H9 (cell line): ENCODE measurements at regions not wholly inside any gene's neighbourhood (a gene's known extent, or its start where the extent isn't known, plus 50 kb on each side); places are given as distances from the start of the nearest gene placed in this dataset.

Source experiments
- DNase-seq: peaks from one replicate; pipeline ENCODE4 v3.0.0-alpha.2; 2017
- H2AFZ ChIP-seq: one replicate; pipeline ENCODE4 v1.6.1; 2013; ENCODE audit warnings: mild to moderate bottlenecking, low read length, control low read depth, moderate library complexity
- H2AK5ac ChIP-seq: 2 replicates; pipeline ENCODE4 v1.6.1; 2013; ENCODE audit warnings: low read length, control low read depth, mixed read lengths; ENCODE audit not compliant: insufficient read length
- H2BK120ac ChIP-seq: one replicate; pipeline ENCODE4 v1.6.1; 2013; ENCODE audit warnings: low read depth, mild to moderate bottlenecking, low read length, control low read depth, inconsistent platforms; ENCODE audit not compliant: poor library complexity, severe bottlenecking
- H2BK12ac ChIP-seq: 2 replicates; pipeline ENCODE4 v1.6.1; 2013; ENCODE audit warnings: low read length, control low read depth, mixed read lengths, low read depth; ENCODE audit not compliant: insufficient read length
- H2BK15ac ChIP-seq: 2 replicates; pipeline ENCODE4 v1.6.1; 2013; ENCODE audit warnings: low read depth, low read length, control low read depth
- H2BK20ac ChIP-seq: one replicate; pipeline ENCODE4 v1.6.1; 2013; ENCODE audit warnings: low read depth, mild to moderate bottlenecking, low read length, control low read depth, inconsistent platforms; ENCODE audit not compliant: poor library complexity, severe bottlenecking
- H2BK5ac ChIP-seq: 2 replicates; pipeline ENCODE4 v1.6.1; 2013; ENCODE audit warnings: low read length, control low read depth, mixed read lengths; ENCODE audit not compliant: insufficient read length
- H3K14ac ChIP-seq: 2 replicates; pipeline ENCODE4 v1.6.1; 2013; ENCODE audit warnings: low read length, control low read depth; ENCODE audit not compliant: insufficient read depth
- H3K18ac ChIP-seq: 2 replicates; pipeline ENCODE4 v1.6.1; 2013; ENCODE audit warnings: low read depth, mild to moderate bottlenecking, mixed read lengths, low read length, control low read depth; ENCODE audit not compliant: insufficient read length
- H3K23ac ChIP-seq: 2 replicates; pipeline ENCODE4 v1.6.1; 2013; ENCODE audit warnings: low read length, control low read depth, mixed read lengths, low read depth; ENCODE audit not compliant: insufficient read length
- H3K23me2 ChIP-seq: 2 replicates; pipeline ENCODE4 v1.6.1; 2013; ENCODE audit warnings: low read depth, mild to moderate bottlenecking, mixed read lengths, low read length, control low read depth; ENCODE audit not compliant: insufficient read length, poor library complexity, severe bottlenecking
- H3K27ac ChIP-seq: 2 replicates; pipeline ENCODE4 v1.5.1; 2013; ENCODE audit warnings: low read length, control low read depth, mixed read lengths, low read depth; ENCODE audit not compliant: insufficient read length
- H3K27me3 ChIP-seq: 2 replicates; pipeline ENCODE4 v1.6.1; 2013; ENCODE audit warnings: low read length, control low read depth, inconsistent platforms; ENCODE audit not compliant: insufficient read depth
- H3K4ac ChIP-seq: 2 replicates; pipeline ENCODE4 v1.6.1; 2013; ENCODE audit warnings: low read depth, mild to moderate bottlenecking, control low read depth, inconsistent platforms, low read length, moderate library complexity
- H3K4me1 ChIP-seq: 2 replicates; pipeline ENCODE4 v1.6.1; 2013; ENCODE audit warnings: low read length, control low read depth, inconsistent platforms; ENCODE audit not compliant: insufficient read depth
- H3K4me2 ChIP-seq: 2 replicates; pipeline ENCODE4 v1.6.1; 2013; ENCODE audit warnings: low read length, control low read depth, mixed read lengths; ENCODE audit not compliant: insufficient read length, insufficient read depth
- H3K56ac ChIP-seq: 2 replicates; pipeline ENCODE4 v1.6.1; 2013; ENCODE audit warnings: low read depth, mild to moderate bottlenecking, mixed read lengths, low read length, control low read depth; ENCODE audit not compliant: insufficient read length
- H3K79me1 ChIP-seq: 2 replicates; pipeline ENCODE4 v1.6.1; 2013; ENCODE audit warnings: low read depth, mild to moderate bottlenecking, moderate library complexity, low read length, control low read depth, inconsistent platforms; ENCODE audit not compliant: insufficient read depth, poor library complexity, severe bottlenecking
- H3K79me2 ChIP-seq: 2 replicates; pipeline ENCODE4 v1.6.1; 2013; ENCODE audit warnings: low read length, control low read depth, inconsistent platforms; ENCODE audit not compliant: insufficient read depth
- H3K9ac ChIP-seq: 2 replicates; pipeline ENCODE4 v1.6.1; 2013; ENCODE audit warnings: low read length, control low read depth, mixed read lengths; ENCODE audit not compliant: insufficient read length; ENCODE audit errors: extremely low read depth
- H3K9me3 ChIP-seq: one replicate; pipeline ENCODE4 v1.6.1; 2013; ENCODE audit warnings: low read depth, low read length, inconsistent platforms; ENCODE audit not compliant: control insufficient read depth
- H3T11ph ChIP-seq: one replicate; pipeline ENCODE4 v1.6.1; 2013; ENCODE audit warnings: mild to moderate bottlenecking, low read length, control low read depth, inconsistent platforms
- H4K20me1 ChIP-seq: one replicate; pipeline ENCODE4 v1.6.1; 2013; ENCODE audit not compliant: control insufficient read depth, insufficient read length, insufficient read depth
- H4K5ac ChIP-seq: 2 replicates; pipeline ENCODE4 v1.6.1; 2013; ENCODE audit warnings: low read depth, mild to moderate bottlenecking, mixed read lengths, low read length, control low read depth; ENCODE audit not compliant: insufficient read length
- H4K8ac ChIP-seq: replicated peaks from 2 replicates; pipeline ENCODE4 v1.6.1; 2013; ENCODE audit warnings: low read length, control low read depth, mixed read lengths, low read depth; ENCODE audit not compliant: insufficient read length
- H4K91ac ChIP-seq: 2 replicates; pipeline ENCODE4 v1.6.1; 2013; ENCODE audit warnings: low read depth, mild to moderate bottlenecking, moderate library complexity, mixed read lengths, low read length, control low read depth; ENCODE audit not compliant: insufficient read length
- H3K27ac Mint-ChIP-seq, 3 experiments: 2 replicates in 2 of 3; 3 replicates in 1 of 3; pipeline ENCODE4 v1.8.0; 2020 to 2021; ENCODE audit warnings: mixed read lengths in 3 of 3, mild to moderate bottlenecking in 1 of 3, moderate library complexity in 1 of 3
- H3K27me3 Mint-ChIP-seq: 2 replicates; pipeline ENCODE4 v1.8.0; 2021; ENCODE audit warnings: low read depth, mild to moderate bottlenecking, moderate library complexity, mixed read lengths
- H3K36me3 Mint-ChIP-seq, 3 experiments: 2 replicates in 2 of 3; 3 replicates in 1 of 3; pipeline ENCODE4 v1.8.0; 2020 to 2021; ENCODE audit warnings: low read depth in 3 of 3, mixed read lengths in 3 of 3; ENCODE audit not compliant: insufficient read depth in 1 of 3
- H3K4me1 Mint-ChIP-seq, 2 experiments: 2 replicates each; pipeline ENCODE4 v1.8.0; 2020; ENCODE audit warnings: mixed read lengths in 2 of 2
- H3K4me3 Mint-ChIP-seq, 2 experiments: 2 replicates in 1 of 2; 3 replicates in 1 of 2; pipeline ENCODE4 v1.8.0; 2020 to 2021; ENCODE audit warnings: mild to moderate bottlenecking in 2 of 2, mixed read lengths in 2 of 2, moderate library complexity in 1 of 2
- H3K9me3 Mint-ChIP-seq, 2 experiments: 2 replicates in 1 of 2; 3 replicates in 1 of 2; pipeline ENCODE4 v1.8.0; 2020; ENCODE audit warnings: mild to moderate bottlenecking in 2 of 2, mixed read lengths in 2 of 2, moderate library complexity in 1 of 2
- WGBS: extraction: QIAGEN DNeasy Blood & Tissue Kit; methylation state at CpG from one replicate; pipeline ENCODE4 v1.1.7; 2013; ENCODE audit warnings: missing lambda C conversion rate, low lambda C conversion rate, mixed read lengths; ENCODE audit not compliant: insufficient read length; ENCODE audit errors: extremely low coverage; 5-methylcytosine and 5-hydroxymethylcytosine counted together
- TF ChIP-seq, protein P1 (sequence below): fragments of 200-600 bp; sonication (generic); conservative IDR thresholded peaks from 3 replicates; pipeline ENCODE4 v1.8.0; 2021; ENCODE audit warnings: antibody characterized with exemption, mild to moderate bottlenecking

- no peaks in the 10 kb centered on the region for H3K9me3 ChIP-seq
- no peak overlapping the region for H3K23ac ChIP-seq
- no peak overlapping the region for H2AFZ ChIP-seq
- H2BK15ac ChIP-seq: no peak overlapping the region
- no peak overlapping the region for H4K91ac ChIP-seq
- no peak overlapping the region for H2BK120ac ChIP-seq
- no peaks in the 10 kb centered on the region for H3K79me2 ChIP-seq
- H3T11ph ChIP-seq: no peak overlapping the region
- H3K9me3 Mint-ChIP-seq: no peaks in the 10 kb centered on the region
- H3K4ac ChIP-seq: no peak overlapping the region
- no peak overlapping the region for H3K14ac ChIP-seq
- H3K27ac ChIP-seq: no peak overlapping the region
- no peak overlapping the region for H2BK20ac ChIP-seq
- no peaks in the 10 kb centered on the region for H3K27me3 Mint-ChIP-seq
- no peak overlapping the region for H4K5ac ChIP-seq
- TF ChIP-seq, protein P1, sequence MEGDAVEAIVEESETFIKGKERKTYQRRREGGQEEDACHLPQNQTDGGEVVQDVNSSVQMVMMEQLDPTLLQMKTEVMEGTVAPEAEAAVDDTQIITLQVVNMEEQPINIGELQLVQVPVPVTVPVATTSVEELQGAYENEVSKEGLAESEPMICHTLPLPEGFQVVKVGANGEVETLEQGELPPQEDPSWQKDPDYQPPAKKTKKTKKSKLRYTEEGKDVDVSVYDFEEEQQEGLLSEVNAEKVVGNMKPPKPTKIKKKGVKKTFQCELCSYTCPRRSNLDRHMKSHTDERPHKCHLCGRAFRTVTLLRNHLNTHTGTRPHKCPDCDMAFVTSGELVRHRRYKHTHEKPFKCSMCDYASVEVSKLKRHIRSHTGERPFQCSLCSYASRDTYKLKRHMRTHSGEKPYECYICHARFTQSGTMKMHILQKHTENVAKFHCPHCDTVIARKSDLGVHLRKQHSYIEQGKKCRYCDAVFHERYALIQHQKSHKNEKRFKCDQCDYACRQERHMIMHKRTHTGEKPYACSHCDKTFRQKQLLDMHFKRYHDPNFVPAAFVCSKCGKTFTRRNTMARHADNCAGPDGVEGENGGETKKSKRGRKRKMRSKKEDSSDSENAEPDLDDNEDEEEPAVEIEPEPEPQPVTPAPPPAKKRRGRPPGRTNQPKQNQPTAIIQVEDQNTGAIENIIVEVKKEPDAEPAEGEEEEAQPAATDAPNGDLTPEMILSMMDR: no peak
- no peak for DNase-seq
- no peaks in the 10 kb centered on the region for H3K36me3 Mint-ChIP-seq
- H3K27ac Mint-ChIP-seq: no peak overlapping the region
- H3K56ac ChIP-seq: no peak overlapping the region
- H3K4me1 ChIP-seq: no peaks in the 10 kb centered on the region
- peaks cover 7 to 8% of the 10 kb centered on the region in 2 experiments for H3K4me1 Mint-ChIP-seq
- H3K9ac ChIP-seq: no peak overlapping the region
- H2AK5ac ChIP-seq: no peak overlapping the region
- H3K23me2 ChIP-seq: no peaks in the 10 kb centered on the region
- no peak overlapping the region for H3K4me3 Mint-ChIP-seq
- no peaks in the 10 kb centered on the region for H3K27me3 ChIP-seq
- H4K20me1 ChIP-seq: no peaks in the 10 kb centered on the region
- no peak overlapping the region for H2BK12ac ChIP-seq
- no peaks in the 10 kb centered on the region for H3K79me1 ChIP-seq
- no peak overlapping the region for H2BK5ac ChIP-seq
- no peak overlapping the region for H4K8ac ChIP-seq
- H3K4me2 ChIP-seq: no peak overlapping the region
- no peak overlapping the region for H3K18ac ChIP-seq
- WGBS: no CpG with 5 or more reads among the region's 3 CpGs
Measured at GRCh38 chr1:73903092-73903491, 294.9 kb downstream of the LRRIQ3 start.
